ENCODE measurements at regions not wholly inside any gene's neighbourhood (a gene's known extent, or its start where the extent isn't known, plus 50 kb on each side); places are given as distances from the start of the nearest gene placed in this dataset.

- TF ChIP-seq EZH2 (IDR thresholded peaks at IDR 0.05; ENCODE audit: borderline replicate concordance, insufficient read depth, low read length, poor library complexity, severe bottlenecking): no peak
- TF ChIP-seq CTCF (IDR thresholded peaks at IDR 0.05; ENCODE audit: poor library complexity, severe bottlenecking): no peak
- TF ChIP-seq EP300 (conservative IDR thresholded peaks at IDR 0.05; ENCODE audit: poor library complexity, severe bottlenecking): no peak
- TF ChIP-seq RAD21 (conservative IDR thresholded peaks at IDR 0.05): no peak
- TF ChIP-seq POLR2AphosphoS5 (IDR thresholded peaks at IDR 0.05): no peak
- TF ChIP-seq REST (IDR thresholded peaks at IDR 0.05; ENCODE audit: borderline replicate concordance): no peak
These were observed 100.6 kb downstream of the GLI2 start for GRCh38 chr2:120836281-120836680.

Measured in neural cell (in vitro differentiated cells).